IMR-90 (cell line): ENCODE measurements at regions not wholly inside any gene's neighbourhood (a gene's known extent, or its start where the extent isn't known, plus 50 kb on each side); places are given as distances from the start of the nearest gene placed in this dataset.

Source experiments
- CEBPB ChIP-seq: IDR thresholded peaks from 2 replicates; pipeline ENCODE4 v1.6.1; 2012; ENCODE audit warnings: low read depth, low read length, improper control_type of control experiment
- CTCF ChIP-seq: conservative IDR thresholded peaks from 2 replicates; pipeline ENCODE4 v1.5.1; 2012; ENCODE audit warnings: mild to moderate bottlenecking, low read depth, low read length, improper control_type of control experiment
- MAFK ChIP-seq: IDR thresholded peaks from 2 replicates; pipeline ENCODE4 v1.6.1; 2012; ENCODE audit warnings: low read depth, low read length, improper control_type of control experiment
- MXI1 ChIP-seq: IDR thresholded peaks from 2 replicates; pipeline ENCODE4 v1.6.1; 2012; ENCODE audit warnings: low read depth, mild to moderate bottlenecking, low read length, moderate library complexity, borderline replicate concordance
- NFE2L2 ChIP-seq: fragments of 150-350 bp; IDR thresholded peaks from 2 replicates; pipeline ENCODE4 v1.6.1; 2016; ENCODE audit warnings: low read depth, mild to moderate bottlenecking, low read length
- POLR2A ChIP-seq: IDR thresholded peaks from 2 replicates; pipeline ENCODE4 v1.6.1; 2012; ENCODE audit warnings: mild to moderate bottlenecking, low read depth, low read length
- RCOR1 ChIP-seq: IDR thresholded peaks from 2 replicates; pipeline ENCODE4 v1.6.1; 2012; ENCODE audit warnings: mild to moderate bottlenecking, low read length, improper control_type of control experiment; ENCODE audit not compliant: insufficient replicate concordance
- RFX5 ChIP-seq: IDR thresholded peaks from 2 replicates; pipeline ENCODE4 v1.8.0; 2012; ENCODE audit warnings: low read depth, mild to moderate bottlenecking, low read length, moderate library complexity

DNA sequence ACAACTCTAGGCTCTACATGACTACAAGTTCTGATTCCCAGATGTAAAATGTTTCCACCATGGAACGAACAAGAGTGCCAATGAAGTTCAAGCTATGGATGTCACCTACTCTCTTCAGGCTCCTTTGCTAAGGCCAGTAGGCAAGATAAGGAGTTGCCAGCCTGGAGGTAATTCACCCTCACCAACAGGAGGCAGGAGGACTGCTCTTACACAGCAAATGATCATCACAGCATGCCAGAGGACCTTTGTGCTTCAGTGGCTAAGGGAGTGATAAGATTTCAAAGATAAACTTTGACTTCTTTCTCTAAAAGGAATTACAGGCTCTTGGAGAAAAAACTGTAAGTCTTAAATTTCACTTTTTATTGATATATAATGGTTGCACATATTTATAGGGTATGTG lies 54.1 kb upstream of the SLC36A4 start:
- TF ChIP-seq MXI1: no peak
- TF ChIP-seq POLR2A: no peak
- TF ChIP-seq CTCF: no peak
- no peak for TF ChIP-seq RFX5
- TF ChIP-seq CEBPB: no peak
- TF ChIP-seq NFE2L2: no peak
- TF ChIP-seq MAFK: no peak
- no peak for TF ChIP-seq RCOR1
